Stimulated activated CD8-positive, alpha-beta memory T cell treated with anti-CD3 and anti-CD28 coated beads, Interleukin-15, amount 100 ng/mL, for 48 hours (primary cell): ENCODE measurements at regions not wholly inside any gene's neighbourhood (a gene's known extent, or its start where the extent isn't known, plus 50 kb on each side); places are given as distances from the start of the nearest gene placed in this dataset.
"Not testable (repeated sequence)": the region's sequence is repeated elsewhere in the genome, so short reads cannot be mapped to it uniquely, and the experiment has no call there.

ENCODE experiments used
- DNase-seq, 2 donors: peaks; one replicate each; pipeline ENCODE4 v3.0.0-alpha.2; 2020; ENCODE audit warnings: low read depth in 2 of 2

DNA sequence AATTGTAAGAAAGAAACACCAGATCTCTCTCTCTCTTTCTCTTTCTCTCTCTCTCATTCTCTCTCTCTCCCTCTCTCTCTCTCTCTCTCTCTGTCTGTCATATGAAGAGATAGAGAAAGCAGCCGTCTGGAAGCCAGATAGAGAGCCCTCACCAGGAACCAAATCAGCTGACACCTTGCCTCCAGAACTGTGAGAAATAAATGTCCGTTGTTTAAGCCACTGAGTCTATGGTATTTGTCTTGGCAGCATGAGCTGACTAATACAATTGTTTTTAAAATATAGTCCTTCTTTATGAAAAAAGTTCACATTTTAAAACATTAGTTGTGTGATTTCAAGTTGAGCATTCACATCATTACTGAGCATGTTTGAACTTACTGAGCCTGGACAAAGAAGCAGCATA, 275.6 kb downstream of the CETN3 start:
- DNase-seq, result no peak

DNA sequence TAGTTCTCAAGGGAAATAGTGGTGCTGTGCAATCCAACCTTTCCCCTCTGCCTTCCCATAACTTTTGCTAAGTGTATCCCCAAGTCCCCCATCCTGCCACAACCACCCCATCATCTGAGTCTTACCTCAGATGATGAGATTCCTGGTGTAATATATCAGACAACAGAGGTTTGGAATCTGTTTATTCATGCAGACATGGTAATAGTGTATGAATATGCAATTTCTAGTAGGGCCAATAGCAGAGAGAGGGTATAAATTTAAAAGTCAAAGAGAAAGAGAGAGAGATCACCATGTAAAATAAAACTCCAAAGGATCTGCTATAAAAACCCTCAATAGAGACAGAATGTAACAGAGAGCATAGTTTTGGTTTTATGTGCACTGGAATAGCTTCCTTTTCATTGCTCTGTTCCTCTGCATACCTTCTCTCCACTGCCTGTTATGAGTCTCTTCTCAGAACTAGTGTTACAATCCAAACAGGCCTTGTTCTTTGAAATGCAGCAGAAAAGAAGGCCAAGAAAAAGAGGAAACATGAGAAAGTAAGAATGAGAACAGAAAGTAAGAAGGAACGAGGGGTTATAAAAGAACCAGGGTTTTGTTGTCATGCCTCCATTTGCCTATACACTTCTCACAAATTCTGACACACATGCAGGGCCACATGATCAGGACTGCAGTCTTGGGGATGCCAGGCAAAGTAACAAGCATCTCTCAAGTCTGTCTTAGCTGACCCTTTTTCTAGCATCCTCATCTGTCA, 278.0 kb downstream of the CETN3 start:
- DNase-seq, result no peak

DNA sequence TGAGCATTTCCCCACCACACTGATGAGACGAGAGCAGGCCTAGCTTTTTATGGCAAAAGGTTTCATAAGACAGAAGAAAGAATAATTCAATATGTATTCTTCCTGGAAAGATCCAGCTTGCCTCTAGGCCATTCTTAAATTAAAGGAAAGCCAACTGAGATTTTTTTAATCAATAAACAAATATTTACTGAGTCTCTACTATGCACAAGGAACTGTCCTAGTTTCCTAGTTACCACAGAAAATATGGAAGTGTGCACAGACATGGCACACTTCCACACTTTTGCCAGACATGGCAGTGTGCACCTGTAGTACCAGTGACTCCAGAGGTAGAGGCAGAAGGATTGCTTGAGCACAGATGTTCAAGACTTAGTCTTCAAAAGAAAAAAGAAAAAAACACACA, 281.0 kb downstream of the CETN3 start:
- DNase-seq, result no peak

DNA sequence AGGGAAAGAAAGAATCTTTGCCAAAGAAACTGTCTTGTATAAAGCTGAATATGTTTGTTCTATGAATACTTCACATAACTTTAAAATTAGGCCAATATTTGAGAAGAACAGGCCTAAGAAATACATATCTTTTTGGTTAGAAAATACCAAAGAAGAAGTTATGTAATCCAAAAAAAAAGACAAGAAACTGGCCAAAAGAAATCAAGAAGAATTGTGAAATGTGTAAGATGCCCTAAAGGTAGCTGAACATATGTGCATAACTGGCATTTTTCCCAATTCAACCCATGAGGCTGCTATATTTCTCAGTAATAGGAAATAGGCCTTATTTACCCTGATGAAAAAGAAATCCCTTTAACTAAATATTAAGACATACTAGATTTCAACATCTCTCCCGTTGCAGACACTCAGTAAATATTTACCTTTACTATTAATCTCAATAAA, 290.0 kb downstream of the CETN3 start:
- DNase-seq, result no peak

DNA sequence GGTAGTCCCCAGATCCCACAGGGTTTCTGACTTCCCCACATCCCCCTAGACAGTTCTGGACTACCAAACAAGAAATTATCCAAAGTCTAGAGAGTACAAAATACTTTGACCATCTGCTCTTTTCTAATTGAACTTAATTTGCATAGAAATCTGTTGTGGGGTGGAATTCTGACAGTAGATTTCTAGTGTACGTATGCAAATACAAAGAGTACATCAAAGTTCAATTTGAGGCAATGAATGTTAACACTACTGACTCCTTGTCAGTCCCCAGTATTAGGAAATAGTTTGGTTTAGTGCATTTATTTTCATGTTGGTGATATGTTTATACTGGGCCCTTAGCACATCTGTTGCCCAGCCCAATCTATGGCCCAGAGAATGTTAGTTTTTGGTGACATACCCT, 292.6 kb downstream of the CETN3 start:
- DNase-seq, result no peak

DNA sequence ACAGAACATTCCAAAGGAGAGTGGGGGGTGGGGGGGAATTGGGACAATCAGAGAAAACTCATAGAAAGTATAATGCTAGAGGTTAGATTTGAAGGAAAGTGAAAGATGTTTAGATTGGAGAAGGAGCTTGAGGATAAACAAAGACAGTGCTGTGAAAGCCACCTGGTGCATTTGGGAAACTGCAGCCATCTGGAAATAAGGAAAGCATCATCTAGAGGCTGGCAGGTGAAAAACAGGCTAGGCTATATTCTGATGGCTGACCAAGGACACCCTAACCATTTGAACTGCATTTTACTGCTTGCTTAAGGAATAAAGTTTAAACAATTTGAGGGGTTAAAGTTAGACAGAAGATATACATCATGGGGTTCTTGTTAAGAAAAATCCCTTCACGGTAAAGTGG, 296.4 kb downstream of the CETN3 start:
- no peak for DNase-seq

DNA sequence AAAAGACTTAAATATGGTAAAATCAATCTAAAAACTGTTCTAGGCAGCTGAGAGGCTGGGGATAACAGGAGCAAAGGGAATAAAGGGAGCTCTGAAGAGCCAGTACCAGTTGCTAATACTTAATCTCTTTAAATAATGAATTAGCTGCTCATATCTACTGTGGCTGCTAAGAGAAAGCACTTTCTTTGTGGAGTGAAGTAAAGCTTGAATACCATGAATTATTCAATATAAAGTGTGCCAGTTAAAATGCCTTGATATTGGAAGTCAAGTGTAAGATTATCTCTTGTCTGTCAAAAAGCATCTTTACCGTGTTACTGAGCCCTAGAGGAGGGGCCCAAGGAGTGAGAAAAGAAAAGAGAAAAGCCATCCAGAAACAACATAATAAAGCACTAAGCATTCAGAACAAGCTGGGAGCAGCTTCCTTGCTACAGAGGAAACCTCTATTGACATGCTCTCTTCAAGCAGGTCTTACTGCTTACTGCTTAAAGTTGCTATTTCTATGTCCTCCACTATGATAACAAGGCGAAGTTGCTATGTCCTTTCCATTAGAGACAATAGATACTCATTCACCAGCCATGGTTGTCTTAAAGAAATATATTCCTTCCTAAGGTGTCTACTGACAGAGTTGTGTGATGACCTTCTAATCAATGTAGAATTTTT, 297.4 kb downstream of the CETN3 start:
- no peak for DNase-seq

DNA sequence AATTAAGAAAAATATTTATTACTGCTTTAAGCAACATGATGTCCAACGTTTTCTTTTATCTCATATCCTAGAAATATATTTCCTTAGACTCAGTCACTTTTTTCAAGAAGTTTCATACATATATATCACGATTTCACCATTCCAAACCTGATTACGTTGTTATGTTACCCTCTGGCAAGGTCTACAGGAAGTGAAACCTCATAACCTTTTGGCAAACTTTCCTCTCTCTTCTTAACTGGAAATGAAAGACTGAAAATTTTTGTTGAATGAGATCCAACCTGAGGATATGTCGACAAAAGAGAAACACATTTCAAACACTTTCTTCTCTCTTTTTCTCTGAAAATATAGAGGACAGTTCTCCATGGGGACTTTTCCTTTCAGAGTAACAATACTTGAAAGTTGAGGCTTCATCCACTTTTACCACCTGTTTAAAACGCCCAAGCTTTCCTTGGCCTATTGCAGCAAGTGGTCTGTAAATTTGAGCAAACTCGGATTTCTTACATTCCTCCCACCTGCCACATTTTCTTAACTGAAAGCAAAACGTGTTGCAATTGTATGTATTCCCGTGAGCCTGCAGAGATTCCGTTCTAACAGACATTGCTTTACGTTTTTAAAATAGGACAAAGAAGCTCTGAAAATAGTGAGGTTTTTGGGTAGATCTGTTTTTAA, 298.1 kb downstream of the CETN3 start:
- no peak for DNase-seq

DNA sequence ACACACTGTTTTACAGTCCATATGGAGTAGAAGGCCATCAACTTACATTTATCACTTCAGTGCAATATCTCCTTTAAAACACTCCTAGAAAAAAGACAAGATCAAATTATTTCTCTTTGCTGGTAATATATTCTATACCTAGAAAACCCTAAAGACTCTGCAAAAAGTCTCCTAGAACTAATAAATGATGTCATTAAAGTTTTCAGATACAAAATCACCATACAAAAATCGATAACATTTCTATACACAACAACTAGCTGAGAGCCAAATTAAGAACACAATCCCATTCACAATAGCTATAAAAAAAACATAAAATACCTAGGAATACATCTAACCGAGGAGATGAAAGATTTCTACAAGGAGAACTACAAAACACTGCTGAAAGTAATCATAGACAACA, 300.3 kb downstream of the CETN3 start:
- DNase-seq, result no peak

DNA sequence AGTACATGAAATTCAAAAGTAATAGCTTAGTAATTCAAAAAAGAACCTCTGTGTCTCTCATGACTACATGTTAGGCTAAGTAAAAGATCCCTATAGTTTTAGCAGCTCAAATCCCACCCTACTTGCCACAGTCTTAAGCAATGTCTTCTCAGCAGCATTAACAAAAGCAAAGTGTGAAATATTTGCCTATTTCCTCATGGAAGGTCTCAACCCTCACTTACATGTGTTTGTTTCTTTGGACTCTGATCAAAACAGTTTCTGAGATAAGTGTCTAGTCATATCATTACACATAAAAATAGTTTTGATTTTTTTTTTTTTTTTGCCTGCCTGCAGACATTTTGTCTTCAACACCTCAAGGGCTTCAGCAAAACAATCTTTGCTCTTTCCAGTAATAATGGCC, 310.5 kb downstream of the CETN3 start:
- DNase-seq, result no peak

DNA sequence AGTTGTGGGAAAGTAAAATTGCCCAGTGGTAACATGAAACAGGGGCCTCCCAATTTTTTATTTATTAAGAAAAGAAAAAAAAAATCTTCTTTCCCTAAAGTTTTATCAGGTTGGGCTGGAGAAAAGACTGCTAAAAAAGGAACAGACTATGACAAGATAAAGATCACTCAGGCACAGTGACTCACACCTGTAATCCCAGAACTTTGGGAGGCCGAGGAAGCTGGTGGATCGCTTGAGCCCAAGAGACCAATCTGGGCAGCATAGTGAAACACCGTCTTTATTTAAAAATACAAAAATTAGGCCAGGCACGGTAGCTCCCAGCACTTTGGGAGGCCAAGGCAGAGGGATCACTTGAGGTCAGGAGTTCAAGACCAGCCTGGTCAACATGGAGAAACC, 312.5 kb downstream of the CETN3 start:
- no peak for DNase-seq

DNA sequence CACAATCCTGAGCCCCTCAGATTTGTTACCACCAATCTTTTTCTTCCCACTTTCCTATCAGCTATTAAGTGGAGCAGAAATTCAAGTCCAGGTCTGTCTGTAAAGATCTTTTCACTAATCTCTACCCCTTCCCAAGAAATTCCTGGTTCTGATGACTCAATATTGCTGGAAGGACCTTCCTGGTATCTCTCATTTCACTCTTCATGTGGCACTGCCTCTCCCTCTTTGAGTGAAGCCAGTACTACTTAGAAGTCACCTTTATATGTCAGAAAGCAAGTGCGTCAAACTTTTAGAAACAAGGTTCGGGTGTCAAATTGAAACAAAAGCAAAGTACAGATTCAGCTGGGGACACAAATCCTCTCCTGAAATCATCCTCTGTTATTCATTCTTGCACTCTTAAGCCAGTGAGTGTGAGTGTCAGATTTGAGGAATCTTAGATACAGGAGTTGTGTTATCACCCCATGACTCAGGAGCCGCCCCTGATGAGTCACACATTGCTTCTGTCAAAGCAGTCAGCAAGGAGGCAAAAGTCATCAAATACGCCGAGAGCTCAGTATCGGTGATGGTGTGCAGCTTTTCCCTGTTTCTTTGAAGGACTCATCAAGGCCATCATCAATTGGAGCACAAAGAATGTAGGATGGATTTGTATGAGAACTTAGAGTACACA, 313.0 kb downstream of the CETN3 start:
- no peak for DNase-seq

DNA sequence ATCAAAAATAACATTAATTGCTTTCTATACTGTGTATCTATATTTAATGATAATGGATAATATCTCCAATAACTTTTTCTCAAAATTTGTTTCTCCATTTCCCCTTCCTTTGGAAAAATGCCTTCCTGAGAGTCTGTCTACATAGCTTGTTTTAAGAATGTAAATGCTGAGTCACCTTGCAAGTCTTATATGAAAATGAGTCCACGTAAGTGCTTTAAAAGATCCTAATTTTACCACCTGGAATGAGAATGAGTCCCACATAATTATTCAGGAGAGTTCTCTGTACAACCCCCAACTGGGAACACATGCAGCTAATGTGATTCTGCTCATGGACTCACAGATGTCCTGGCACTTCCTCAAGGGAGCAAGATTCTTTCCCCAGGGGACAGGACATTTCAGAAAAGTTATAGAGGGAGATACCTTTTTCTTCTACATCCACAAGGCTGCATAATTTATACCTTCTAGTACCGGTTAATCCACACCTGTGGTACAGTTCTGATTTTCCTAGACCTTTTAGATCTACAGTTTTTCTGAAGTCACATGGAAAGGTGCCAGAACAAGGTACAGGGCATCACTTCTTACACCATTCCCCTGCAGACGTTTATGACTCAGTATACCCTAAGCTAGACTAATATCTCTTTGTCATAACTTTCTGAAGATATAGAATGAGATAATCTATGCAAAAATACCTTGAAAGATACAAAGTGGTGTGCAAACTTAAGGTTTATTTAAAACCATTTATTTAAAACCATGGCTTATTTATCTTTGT, 314.1 kb downstream of the CETN3 start:
- no peak for DNase-seq

DNA sequence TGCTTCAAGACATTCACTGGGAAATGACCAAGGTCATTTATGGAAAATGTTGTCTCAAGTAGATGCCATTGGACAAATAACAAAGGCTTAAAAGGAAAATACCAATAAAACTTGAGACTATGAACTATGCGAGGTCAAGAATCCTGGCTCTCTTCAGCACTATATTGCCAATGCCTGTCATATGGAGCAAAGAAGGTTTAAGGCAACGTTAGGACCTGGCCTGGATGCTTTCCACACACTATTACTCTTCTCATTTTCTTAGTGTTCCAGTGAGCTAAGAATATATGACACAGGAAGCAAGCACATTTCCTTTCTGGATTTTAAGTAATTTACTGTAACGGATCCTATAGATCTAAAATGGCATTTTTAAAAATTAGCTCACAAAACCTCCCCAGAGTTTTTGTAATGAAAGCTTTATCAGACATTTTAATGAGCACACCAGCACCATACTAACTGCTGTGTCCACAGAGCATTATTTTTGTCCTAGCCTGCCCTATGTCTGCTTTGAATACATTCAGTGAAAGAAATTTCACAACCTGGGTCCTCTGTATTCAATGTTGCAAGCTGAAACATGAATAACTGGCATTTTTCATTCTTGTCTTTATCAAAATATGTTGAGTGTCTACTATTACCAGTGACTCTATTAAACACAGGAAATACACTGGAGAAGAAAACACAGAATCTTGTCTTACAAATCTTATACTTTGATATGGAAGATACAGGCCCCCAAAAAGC, 315.6 kb downstream of the CETN3 start:
- no peak for DNase-seq

DNA sequence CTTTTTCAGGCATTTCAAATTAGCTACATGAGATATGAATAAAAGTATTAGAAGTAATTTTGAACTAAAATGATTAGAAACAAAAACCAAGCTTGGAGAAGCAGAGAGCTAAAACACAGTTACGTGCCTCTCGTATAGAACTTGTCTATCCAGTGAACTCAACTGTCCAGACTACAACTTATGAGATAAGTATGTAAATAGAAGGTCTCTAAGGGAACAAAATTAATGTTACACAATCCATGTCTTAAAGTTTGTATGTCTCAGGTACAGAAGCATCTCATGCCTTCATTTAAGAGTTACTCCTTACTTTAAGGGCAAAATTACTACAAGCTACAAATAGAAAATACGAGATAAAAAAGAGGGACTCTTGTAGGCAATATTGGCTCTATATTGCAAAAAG, 316.8 kb downstream of the CETN3 start:
- DNase-seq, result no peak

DNA sequence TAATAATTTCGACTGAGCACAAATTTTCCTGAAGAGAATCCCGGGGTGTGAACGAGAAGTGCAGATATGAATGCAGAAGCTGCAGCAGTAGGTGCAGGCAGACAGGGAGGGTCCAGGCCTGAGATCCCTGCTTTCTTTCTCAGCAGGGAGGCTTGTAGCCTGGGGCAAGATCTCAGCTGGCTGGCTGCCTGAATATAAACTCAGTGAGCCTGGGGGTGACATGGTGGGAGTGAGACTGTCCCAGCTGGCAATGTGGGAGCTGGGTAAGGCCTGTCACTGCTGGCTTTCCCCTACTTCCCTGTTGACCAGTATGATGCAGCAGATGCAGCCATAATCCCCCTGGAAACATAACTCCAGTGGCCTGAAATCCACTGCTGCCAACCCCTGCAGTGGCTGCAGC, 325.2 kb downstream of the CETN3 start:
- DNase-seq, result no peak

DNA sequence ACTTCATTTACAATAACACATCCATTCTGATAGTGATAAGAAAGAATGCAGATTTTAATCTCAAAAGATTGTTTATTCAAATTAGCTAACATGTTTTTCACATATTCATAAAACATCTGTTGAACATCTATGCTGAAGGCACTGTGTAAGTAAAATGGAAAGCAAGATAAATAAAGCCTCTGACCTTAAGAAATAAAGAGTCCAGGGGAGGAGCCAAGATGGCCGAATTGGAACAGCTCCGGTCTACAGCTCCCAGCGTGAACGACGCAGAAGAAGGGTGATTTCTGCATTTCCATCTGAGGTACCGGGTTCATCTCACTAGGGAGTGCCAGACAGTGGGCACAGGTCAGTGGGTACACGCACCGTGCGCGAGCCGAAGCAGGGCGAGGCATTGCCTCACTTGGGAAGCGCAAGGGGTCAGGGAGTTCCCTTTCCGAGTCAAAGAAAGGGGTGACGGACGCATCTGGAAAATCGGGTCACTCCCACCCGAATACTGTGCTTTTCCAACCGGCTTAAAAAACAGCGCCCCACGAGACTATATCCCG, 336.5 kb downstream of the CETN3 start:
- not testable (repeated sequence) for DNase-seq

DNA sequence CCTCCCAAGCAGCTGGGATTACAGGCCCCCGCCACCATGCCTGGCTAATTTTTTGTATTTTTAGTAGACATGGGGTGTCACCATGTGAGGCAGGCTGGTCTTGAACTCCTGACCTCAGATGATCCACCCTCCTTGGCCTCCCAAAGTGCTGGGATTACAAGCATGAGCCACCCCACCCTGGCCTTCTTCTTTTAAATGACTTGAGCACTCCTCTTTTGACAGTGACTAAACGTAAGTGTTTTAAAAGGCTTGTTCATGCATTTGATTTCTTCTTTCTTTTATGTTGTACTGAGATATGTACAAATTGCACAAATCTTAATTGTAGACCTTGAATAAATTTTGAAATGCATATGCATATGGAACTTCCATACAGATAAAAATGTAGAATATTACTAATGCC, 337.9 kb downstream of the CETN3 start:
- DNase-seq, result no peak

DNA sequence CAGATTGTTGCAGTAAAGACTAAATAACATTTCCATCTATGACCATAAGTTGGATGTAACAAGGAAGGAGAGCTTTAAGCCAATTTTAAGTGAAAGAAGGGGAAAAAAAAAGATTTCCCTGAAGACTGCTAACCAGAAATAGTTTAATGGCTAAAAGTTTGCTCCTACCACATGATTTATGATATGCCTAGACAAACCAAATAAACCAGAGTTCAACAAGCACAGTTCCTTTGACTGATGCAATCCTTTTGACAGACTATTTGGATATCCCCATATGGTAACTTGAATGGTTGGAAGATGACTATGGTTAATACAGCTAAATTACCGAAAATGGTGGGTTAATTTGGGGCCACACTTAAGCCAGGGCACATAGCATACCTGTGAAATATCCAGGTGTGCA, 338.5 kb downstream of the CETN3 start:
- no peak for DNase-seq

DNA sequence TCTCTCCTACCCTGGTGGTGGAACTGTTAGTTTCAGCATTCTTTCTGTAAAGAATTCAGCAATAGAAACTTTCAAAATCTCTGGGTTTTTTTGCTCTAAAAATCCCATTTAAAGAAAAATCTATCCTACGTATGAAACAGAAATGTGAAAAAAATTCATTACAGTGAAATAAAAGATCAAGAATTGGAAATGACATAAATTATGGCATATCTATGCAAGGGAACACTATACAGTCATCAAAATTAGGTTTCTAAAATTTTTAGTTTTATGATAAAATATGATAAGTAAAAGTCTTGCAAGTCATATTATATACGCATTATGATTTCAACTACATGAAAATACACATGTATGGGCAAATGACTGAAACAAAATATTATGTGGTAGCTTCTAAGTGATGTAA, 342.6 kb downstream of the CETN3 start:
- no peak for DNase-seq
